ENCODE measurements at regions not wholly inside any gene's neighbourhood (a gene's known extent, or its start where the extent isn't known, plus 50 kb on each side); places are given as distances from the start of the nearest gene placed in this dataset.

DNA sequence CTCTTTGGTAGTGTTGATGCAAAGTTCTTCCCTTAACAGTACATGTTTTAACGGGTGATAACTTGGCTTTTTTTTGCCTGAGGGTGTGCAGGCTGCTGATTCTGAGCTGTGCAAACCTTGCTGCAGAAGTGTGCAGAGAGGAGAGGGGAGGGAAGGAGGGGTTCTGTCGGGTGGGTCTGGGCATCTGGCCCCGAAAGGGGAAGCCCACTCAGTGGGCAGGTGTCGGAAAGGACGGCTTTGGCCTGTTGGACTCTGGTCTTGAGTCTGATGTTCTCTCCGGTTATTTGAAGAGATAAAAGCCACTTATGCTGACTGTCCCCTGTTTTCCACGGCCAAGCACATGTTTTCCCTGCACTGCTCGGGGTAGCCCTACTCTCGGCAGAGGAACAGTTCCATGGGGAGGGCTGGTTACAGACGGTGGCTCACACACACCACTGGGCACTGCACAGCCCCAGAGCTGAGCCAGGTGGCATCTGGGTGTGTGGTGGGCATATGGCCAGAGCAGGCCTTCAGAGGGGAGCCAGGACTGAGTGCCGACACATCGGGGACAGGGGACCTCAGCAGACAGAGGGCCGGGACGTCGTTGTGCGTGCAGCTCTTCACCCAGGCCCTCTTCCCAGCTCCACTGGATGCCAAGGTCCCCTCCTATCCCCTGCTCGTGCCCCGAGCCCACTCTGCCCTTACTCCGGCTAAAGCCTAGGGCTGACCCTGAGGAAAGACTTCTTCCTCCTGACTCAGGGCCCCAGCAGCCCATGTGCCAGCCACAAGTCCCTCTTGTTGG, 93.2 kb downstream of the TEX29 start:
- Mint-ChIP-seq H3K36me3 (no peaks in the 10 kb centered on the region), H3K27ac (no peak overlapping the region)
- POLR2A ChIA-PET: no interaction called here

DNA sequence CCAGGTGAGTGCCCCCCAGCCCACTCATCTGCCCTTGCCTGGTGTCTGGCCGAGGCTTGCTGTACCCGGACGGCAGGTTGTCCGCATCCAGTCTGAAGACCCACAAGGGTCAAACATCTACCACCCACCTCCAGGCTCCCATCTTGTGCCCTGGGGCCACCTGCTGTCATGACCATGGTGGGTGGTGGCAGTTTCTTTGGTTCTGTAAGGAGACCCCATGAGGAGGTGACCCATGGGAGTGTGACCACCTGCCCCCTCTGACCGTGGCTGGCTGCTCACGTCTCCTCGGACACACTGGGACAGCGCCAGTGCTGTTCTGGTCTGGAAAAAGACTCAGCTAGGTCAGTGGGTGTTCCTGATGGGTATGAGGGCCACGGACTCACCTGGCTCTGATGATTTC, 93.9 kb downstream of the TEX29 start:
- DNase-seq (ENCODE audit: low spot score): no peak
- ChIA-PET POLR2A (no interaction called here), CTCF (interaction anchor here (1.0 to 4.9 kb wide), 4 partner anchors 10 to 69 kb away, joined by 3 to 32 read pairs (median 4); no protein-coding TSS in a partner anchor)
- Mint-ChIP-seq H3K4me1 (peaks cover 23% of the 10 kb centered on the region), H3K9me3 (no peaks in the 10 kb centered on the region), H3K4me3 (no peak overlapping the region), H3K27ac (no peak overlapping the region), H3K36me3 (no peaks in the 10 kb centered on the region), H3K27me3 (ENCODE audit: low read depth) (peaks cover 19% of the 10 kb centered on the region)
- ATAC-seq: no peak
- TF ChIP-seq, protein P1, sequence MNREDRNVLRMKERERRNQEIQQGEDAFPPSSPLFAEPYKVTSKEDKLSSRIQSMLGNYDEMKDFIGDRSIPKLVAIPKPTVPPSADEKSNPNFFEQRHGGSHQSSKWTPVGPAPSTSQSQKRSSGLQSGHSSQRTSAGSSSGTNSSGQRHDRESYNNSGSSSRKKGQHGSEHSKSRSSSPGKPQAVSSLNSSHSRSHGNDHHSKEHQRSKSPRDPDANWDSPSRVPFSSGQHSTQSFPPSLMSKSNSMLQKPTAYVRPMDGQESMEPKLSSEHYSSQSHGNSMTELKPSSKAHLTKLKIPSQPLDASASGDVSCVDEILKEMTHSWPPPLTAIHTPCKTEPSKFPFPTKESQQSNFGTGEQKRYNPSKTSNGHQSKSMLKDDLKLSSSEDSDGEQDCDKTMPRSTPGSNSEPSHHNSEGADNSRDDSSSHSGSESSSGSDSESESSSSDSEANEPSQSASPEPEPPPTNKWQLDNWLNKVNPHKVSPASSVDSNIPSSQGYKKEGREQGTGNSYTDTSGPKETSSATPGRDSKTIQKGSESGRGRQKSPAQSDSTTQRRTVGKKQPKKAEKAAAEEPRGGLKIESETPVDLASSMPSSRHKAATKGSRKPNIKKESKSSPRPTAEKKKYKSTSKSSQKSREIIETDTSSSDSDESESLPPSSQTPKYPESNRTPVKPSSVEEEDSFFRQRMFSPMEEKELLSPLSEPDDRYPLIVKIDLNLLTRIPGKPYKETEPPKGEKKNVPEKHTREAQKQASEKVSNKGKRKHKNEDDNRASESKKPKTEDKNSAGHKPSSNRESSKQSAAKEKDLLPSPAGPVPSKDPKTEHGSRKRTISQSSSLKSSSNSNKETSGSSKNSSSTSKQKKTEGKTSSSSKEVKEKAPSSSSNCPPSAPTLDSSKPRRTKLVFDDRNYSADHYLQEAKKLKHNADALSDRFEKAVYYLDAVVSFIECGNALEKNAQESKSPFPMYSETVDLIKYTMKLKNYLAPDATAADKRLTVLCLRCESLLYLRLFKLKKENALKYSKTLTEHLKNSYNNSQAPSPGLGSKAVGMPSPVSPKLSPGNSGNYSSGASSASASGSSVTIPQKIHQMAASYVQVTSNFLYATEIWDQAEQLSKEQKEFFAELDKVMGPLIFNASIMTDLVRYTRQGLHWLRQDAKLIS (CRISPR knock-in tag; IDR thresholded peaks at IDR 0.05; ENCODE audit: borderline replicate concordance): no peak
- TF ChIP-seq SOX15 (CRISPR knock-in tag; IDR thresholded peaks at IDR 0.05) (no peak), FOXJ3 (CRISPR knock-in tag; IDR thresholded peaks at IDR 0.05; ENCODE audit: borderline replicate concordance) (no peak), ZNF671 (CRISPR knock-in tag; IDR thresholded peaks at IDR 0.05) (no peak), IRF2 (CRISPR knock-in tag; IDR thresholded peaks at IDR 0.05; ENCODE audit: borderline replicate concordance, low read depth) (no peak)
- TF ChIP-seq, protein P2, sequence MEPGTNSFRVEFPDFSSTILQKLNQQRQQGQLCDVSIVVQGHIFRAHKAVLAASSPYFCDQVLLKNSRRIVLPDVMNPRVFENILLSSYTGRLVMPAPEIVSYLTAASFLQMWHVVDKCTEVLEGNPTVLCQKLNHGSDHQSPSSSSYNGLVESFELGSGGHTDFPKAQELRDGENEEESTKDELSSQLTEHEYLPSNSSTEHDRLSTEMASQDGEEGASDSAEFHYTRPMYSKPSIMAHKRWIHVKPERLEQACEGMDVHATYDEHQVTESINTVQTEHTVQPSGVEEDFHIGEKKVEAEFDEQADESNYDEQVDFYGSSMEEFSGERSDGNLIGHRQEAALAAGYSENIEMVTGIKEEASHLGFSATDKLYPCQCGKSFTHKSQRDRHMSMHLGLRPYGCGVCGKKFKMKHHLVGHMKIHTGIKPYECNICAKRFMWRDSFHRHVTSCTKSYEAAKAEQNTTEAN (CRISPR knock-in tag; IDR thresholded peaks at IDR 0.05): no peak

More for the DNA sequence above, 93.2 kb downstream of the TEX29 start:
- H3K4me3 Mint-ChIP-seq: no peak overlapping the region
- ATAC-seq (no peak), DNase-seq (ENCODE audit: low spot score) (no peak)
- H3K4me1 Mint-ChIP-seq: peaks cover 23% of the 10 kb centered on the region
- CTCF ChIA-PET: interaction anchor here (1.0 to 4.9 kb wide), 3 partner anchors 9 to 69 kb away, joined by 3 to 32 read pairs (median 5); no protein-coding TSS in a partner anchor
- TF ChIP-seq HMGA2 (CRISPR knock-in tag; IDR thresholded peaks at IDR 0.05) (no peak), RORB (CRISPR knock-in tag; IDR thresholded peaks at IDR 0.05) (no peak), CREB1 (CRISPR knock-in tag; IDR thresholded peaks at IDR 0.05) (no peak), GABPB1 (CRISPR knock-in tag; IDR thresholded peaks at IDR 0.05) (no peak), JAZF1 (CRISPR knock-in tag; IDR thresholded peaks at IDR 0.05) (no peak), NR2C2 (CRISPR knock-in tag; IDR thresholded peaks at IDR 0.05) (no peak), ZNF232 (CRISPR knock-in tag; IDR thresholded peaks at IDR 0.05) (no peak), ZNF138 (CRISPR knock-in tag; conservative IDR thresholded peaks at IDR 0.05) (no peak), NR1H2 (CRISPR knock-in tag; IDR thresholded peaks at IDR 0.05) (no peak), SOX15 (CRISPR knock-in tag; IDR thresholded peaks at IDR 0.05) (no peak), ETV6 (CRISPR knock-in tag; IDR thresholded peaks at IDR 0.05) (no peak), FOXJ3 (CRISPR knock-in tag; IDR thresholded peaks at IDR 0.05; ENCODE audit: borderline replicate concordance) (no peak), NR3C1 (CRISPR knock-in tag; conservative IDR thresholded peaks at IDR 0.05; ENCODE audit: low read depth) (no peak)
- TF ChIP-seq, protein P2 (CRISPR knock-in tag; IDR thresholded peaks at IDR 0.05): no peak
- TF ChIP-seq, protein P3, sequence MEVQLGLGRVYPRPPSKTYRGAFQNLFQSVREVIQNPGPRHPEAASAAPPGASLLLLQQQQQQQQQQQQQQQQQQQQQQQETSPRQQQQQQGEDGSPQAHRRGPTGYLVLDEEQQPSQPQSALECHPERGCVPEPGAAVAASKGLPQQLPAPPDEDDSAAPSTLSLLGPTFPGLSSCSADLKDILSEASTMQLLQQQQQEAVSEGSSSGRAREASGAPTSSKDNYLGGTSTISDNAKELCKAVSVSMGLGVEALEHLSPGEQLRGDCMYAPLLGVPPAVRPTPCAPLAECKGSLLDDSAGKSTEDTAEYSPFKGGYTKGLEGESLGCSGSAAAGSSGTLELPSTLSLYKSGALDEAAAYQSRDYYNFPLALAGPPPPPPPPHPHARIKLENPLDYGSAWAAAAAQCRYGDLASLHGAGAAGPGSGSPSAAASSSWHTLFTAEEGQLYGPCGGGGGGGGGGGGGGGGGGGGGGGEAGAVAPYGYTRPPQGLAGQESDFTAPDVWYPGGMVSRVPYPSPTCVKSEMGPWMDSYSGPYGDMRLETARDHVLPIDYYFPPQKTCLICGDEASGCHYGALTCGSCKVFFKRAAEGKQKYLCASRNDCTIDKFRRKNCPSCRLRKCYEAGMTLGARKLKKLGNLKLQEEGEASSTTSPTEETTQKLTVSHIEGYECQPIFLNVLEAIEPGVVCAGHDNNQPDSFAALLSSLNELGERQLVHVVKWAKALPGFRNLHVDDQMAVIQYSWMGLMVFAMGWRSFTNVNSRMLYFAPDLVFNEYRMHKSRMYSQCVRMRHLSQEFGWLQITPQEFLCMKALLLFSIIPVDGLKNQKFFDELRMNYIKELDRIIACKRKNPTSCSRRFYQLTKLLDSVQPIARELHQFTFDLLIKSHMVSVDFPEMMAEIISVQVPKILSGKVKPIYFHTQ (CRISPR knock-in tag; IDR thresholded peaks at IDR 0.05): no peak
- TF ChIP-seq, protein P4, sequence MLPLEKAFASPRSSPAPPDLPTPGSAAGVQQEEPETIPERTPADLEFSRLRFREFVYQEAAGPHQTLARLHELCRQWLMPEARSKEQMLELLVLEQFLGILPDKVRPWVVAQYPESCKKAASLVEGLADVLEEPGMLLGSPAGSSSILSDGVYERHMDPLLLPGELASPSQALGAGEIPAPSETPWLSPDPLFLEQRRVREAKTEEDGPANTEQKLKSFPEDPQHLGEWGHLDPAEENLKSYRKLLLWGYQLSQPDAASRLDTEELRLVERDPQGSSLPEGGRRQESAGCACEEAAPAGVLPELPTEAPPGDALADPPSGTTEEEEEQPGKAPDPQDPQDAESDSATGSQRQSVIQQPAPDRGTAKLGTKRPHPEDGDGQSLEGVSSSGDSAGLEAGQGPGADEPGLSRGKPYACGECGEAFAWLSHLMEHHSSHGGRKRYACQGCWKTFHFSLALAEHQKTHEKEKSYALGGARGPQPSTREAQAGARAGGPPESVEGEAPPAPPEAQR (CRISPR knock-in tag; IDR thresholded peaks at IDR 0.05): no peak
- TF ChIP-seq, protein P5, sequence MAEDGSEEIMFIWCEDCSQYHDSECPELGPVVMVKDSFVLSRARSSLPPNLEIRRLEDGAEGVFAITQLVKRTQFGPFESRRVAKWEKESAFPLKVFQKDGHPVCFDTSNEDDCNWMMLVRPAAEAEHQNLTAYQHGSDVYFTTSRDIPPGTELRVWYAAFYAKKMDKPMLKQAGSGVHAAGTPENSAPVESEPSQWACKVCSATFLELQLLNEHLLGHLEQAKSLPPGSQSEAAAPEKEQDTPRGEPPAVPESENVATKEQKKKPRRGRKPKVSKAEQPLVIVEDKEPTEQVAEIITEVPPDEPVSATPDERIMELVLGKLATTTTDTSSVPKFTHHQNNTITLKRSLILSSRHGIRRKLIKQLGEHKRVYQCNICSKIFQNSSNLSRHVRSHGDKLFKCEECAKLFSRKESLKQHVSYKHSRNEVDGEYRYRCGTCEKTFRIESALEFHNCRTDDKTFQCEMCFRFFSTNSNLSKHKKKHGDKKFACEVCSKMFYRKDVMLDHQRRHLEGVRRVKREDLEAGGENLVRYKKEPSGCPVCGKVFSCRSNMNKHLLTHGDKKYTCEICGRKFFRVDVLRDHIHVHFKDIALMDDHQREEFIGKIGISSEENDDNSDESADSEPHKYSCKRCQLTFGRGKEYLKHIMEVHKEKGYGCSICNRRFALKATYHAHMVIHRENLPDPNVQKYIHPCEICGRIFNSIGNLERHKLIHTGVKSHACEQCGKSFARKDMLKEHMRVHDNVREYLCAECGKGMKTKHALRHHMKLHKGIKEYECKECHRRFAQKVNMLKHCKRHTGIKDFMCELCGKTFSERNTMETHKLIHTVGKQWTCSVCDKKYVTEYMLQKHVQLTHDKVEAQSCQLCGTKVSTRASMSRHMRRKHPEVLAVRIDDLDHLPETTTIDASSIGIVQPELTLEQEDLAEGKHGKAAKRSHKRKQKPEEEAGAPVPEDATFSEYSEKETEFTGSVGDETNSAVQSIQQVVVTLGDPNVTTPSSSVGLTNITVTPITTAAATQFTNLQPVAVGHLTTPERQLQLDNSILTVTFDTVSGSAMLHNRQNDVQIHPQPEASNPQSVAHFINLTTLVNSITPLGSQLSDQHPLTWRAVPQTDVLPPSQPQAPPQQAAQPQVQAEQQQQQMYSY (CRISPR knock-in tag; IDR thresholded peaks at IDR 0.05): no peak
- H3K9me3 Mint-ChIP-seq: no peaks in the 10 kb centered on the region
- peaks cover 19% of the 10 kb centered on the region for H3K27me3 Mint-ChIP-seq (ENCODE audit: low read depth)

Data from WTC11 (cell line).